ENCODE measurements at regions not wholly inside any gene's neighbourhood (a gene's known extent, or its start where the extent isn't known, plus 50 kb on each side); places are given as distances from the start of the nearest gene placed in this dataset.

- no peak for DNase-seq
Measured at GRCh38 chr4:4808086-4808485, 51.4 kb upstream of the MSX1 start.

- DNase-seq: no peak
Measured at GRCh38 chr4:4805887-4806286, 53.6 kb upstream of the MSX1 start.

- DNase-seq: no peak
Measured at GRCh38 chr4:4803912-4804296, 55.6 kb upstream of the MSX1 start.

GRCh38 chr4:4803216-4803911 lies 56.1 kb upstream of the MSX1 start:
- no peak for DNase-seq

GRCh38 chr4:4800646-4801408 lies 58.6 kb upstream of the MSX1 start:
- no peak for DNase-seq

GRCh38 chr4:4794421-4794820 lies 65.0 kb upstream of the MSX1 start:
- DNase-seq: no peak

- DNase-seq: no peak
Measured at GRCh38 chr4:4792466-4792865, 67.0 kb upstream of the MSX1 start.

- no peak for DNase-seq
Measured at GRCh38 chr4:4791299-4792111, 68.0 kb upstream of the MSX1 start.

- DNase-seq: no peak
Measured at GRCh38 chr4:4789462-4789861, 70.0 kb upstream of the MSX1 start.

- no peak for DNase-seq
Measured at GRCh38 chr4:4788573-4788972, 70.9 kb upstream of the MSX1 start.

GRCh38 chr4:4787421-4787820 lies 72.0 kb upstream of the MSX1 start:
- DNase-seq: no peak

GRCh38 chr4:4784379-4784778 lies 75.1 kb upstream of the MSX1 start:
- DNase-seq: no peak

GRCh38 chr4:4783847-4784246 lies 75.6 kb upstream of the MSX1 start:
- DNase-seq: no peak

GRCh38 chr4:4782969-4783368 lies 76.5 kb upstream of the MSX1 start:
- DNase-seq: no peak

- DNase-seq: no peak
Measured at GRCh38 chr4:4781936-4782707, 77.3 kb upstream of the MSX1 start.

- no peak for DNase-seq
Measured at GRCh38 chr4:4780729-4781244, 78.7 kb upstream of the MSX1 start.

- DNase-seq: no peak
Measured at GRCh38 chr4:4779486-4779885, 80.0 kb upstream of the MSX1 start.

- no peak for DNase-seq
Measured at GRCh38 chr4:4779054-4779453, 80.4 kb upstream of the MSX1 start.

- DNase-seq: no peak
Measured at GRCh38 chr4:4778554-4778953, 80.9 kb upstream of the MSX1 start.

- no peak for DNase-seq
Measured at GRCh38 chr4:4776934-4777333, 82.5 kb upstream of the MSX1 start.

- DNase-seq: no peak
Measured at GRCh38 chr4:4776335-4776734, 83.1 kb upstream of the MSX1 start.

- DNase-seq: no peak
Measured at GRCh38 chr4:4775493-4776004, 83.9 kb upstream of the MSX1 start.

- DNase-seq: no peak
Measured at GRCh38 chr4:4772534-4772933, 86.9 kb upstream of the MSX1 start.
